Ectodermal cell (in vitro differentiated cells): ENCODE measurements at regions not wholly inside any gene's neighbourhood (a gene's known extent, or its start where the extent isn't known, plus 50 kb on each side); places are given as distances from the start of the nearest gene placed in this dataset.

Experiments used
- H3K27ac ChIP-seq: 2 replicates; pipeline ENCODE4 v1.7.0; 2013; ENCODE audit warnings: mild to moderate bottlenecking, low read depth, low read length; ENCODE audit not compliant: insufficient read depth, poor library complexity, severe bottlenecking
- H3K27me3 ChIP-seq: 2 replicates; pipeline ENCODE4 v1.7.0; 2013; ENCODE audit warnings: mild to moderate bottlenecking, low read length; ENCODE audit not compliant: insufficient read depth, control insufficient read depth, poor library complexity, severe bottlenecking
- H3K36me3 ChIP-seq: one replicate; pipeline ENCODE4 v1.7.0; 2013; ENCODE audit warnings: low read length; ENCODE audit not compliant: control insufficient read depth, insufficient read depth
- H3K4me1 ChIP-seq: one replicate; pipeline ENCODE4 v1.7.0; 2013; ENCODE audit warnings: low read length; ENCODE audit not compliant: control insufficient read depth, insufficient read depth
- H3K4me3 ChIP-seq: 2 replicates; pipeline ENCODE4 v1.7.0; 2013; ENCODE audit warnings: low read depth, low read length, control low read depth; ENCODE audit not compliant: insufficient read depth
- H3K9me3 ChIP-seq: 2 replicates; pipeline ENCODE4 v1.7.0; 2013; ENCODE audit warnings: mild to moderate bottlenecking, low read length, moderate library complexity; ENCODE audit not compliant: control insufficient read depth
- WGBS, 2 experiments: methylation state at CpG; one replicate each; pipeline ENCODE4 v1.1.7; 2013; ENCODE audit warnings: missing lambda C conversion rate in 2 of 2; 5-methylcytosine and 5-hydroxymethylcytosine counted together

DNA sequence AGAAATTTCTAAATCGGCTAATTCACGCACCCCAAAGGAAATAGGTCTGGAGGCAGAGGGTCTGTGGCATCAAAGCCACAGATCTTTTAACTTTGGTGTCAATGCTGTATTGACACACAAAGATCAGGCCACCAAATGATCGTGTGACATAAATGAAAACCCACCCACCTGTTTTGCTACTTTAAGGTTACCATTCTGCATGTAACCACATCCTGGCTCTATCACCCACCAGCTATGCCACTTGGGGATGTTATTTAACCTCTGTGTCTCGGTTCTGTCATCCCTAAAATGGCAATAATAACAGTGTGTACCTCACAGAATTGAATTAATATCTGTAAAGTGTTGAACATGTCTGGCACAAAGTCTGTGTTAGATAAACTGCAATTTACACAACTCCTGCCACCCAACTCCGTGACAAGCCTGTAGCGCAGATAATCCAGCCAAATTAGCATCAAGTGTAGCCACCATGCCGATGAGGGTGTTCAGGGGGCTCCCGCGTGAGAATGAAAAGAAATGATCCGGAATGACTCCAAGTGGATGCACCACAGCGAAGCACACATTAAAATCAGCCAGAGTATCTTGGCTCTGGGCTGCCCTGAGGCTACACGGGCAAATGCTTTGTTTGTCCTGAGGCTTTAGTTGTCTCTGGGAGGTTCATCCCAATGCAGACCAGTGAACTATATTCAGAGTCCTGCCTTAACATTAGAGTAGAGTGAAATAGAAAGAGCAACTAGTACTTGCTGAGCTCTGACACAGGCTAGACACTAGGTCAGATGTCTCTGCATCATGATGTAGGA lies 158.4 kb upstream of the NEBL start:
- H3K27me3 ChIP-seq = no peaks in the 10 kb centered on the region
- peaks cover 4% of the 10 kb centered on the region for H3K4me1 ChIP-seq
- no peak overlapping the region for H3K4me3 ChIP-seq
- no peak overlapping the region for H3K27ac ChIP-seq
- H3K9me3 ChIP-seq = no peaks in the 10 kb centered on the region
- no peaks in the 10 kb centered on the region for H3K36me3 ChIP-seq
- 89 to 92% methylated on average over 12 of the region's 12 CpGs for WGBS, 2 experiments

DNA sequence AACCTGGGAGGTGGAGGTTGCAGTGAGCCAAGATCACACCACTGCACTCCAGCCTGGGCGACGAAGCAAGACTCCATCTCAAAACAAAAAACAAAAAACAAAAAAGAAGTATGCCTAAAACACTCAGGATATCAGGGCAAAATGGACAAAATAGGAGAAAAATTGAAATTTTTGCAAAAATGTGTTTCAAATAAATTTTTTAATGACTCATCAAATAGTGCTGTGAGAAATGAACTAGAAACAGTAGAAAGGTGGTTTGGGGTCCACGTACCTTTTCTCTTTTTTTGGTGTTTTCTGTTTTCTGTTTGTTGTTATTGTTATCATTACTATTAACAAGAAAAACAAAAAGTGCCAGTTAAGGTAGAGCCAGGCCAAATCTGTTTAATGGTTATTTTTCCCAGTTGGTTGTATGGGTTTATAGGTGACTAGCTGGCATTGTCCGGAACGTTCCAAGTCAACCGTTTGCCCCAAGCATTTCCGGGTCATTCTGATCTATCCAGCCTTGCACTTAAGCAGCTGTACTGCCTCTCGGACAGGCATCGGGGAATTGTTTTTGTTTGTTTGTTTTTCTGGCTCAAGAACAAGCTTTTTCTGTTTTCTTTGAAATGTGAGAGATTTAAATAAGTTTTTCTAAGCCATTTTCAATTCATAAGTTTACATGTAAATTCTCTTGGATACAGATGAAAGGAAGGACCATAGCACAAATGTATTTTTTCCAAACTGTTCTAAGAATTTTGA lies 157.0 kb upstream of the NEBL start:
- H3K4me1 ChIP-seq = peaks cover 4% of the 10 kb centered on the region
- WGBS, 2 experiments = 93% methylated on average over 6 to 9 of the region's 9 CpGs
- H3K9me3 ChIP-seq = no peaks in the 10 kb centered on the region

DNA sequence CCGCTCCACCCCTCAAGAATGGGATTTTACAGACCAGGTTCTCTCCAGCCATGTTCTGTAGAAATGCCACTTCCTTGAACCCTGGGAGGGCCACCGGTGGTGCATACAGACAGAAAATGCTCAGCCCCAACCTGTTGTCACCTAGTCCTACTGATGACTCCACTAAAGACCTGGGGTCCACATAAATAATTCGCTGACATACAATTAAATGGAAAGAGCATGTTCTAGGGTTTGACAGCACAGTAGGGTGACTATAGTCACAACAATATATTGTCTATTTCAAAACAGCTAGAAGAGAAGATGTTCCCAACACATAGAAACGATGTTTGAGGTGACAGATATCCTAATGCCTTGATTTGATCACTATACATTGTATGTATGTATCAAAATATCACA lies 155.6 kb upstream of the NEBL start:
- H3K4me3 ChIP-seq = no peak overlapping the region
- 95 to 99% methylated on average over 3 of the region's 4 CpGs for WGBS, 2 experiments
- no peaks in the 10 kb centered on the region for H3K27me3 ChIP-seq
- H3K36me3 ChIP-seq = no peaks in the 10 kb centered on the region
- no peak overlapping the region for H3K27ac ChIP-seq
- peaks cover 4% of the 10 kb centered on the region for H3K4me1 ChIP-seq
- H3K9me3 ChIP-seq = no peaks in the 10 kb centered on the region

More for the DNA sequence above, 157.0 kb upstream of the NEBL start:
- no peak overlapping the region for H3K4me3 ChIP-seq
- H3K27ac ChIP-seq = no peak overlapping the region
- H3K36me3 ChIP-seq = no peaks in the 10 kb centered on the region
- H3K27me3 ChIP-seq = no peaks in the 10 kb centered on the region

DNA sequence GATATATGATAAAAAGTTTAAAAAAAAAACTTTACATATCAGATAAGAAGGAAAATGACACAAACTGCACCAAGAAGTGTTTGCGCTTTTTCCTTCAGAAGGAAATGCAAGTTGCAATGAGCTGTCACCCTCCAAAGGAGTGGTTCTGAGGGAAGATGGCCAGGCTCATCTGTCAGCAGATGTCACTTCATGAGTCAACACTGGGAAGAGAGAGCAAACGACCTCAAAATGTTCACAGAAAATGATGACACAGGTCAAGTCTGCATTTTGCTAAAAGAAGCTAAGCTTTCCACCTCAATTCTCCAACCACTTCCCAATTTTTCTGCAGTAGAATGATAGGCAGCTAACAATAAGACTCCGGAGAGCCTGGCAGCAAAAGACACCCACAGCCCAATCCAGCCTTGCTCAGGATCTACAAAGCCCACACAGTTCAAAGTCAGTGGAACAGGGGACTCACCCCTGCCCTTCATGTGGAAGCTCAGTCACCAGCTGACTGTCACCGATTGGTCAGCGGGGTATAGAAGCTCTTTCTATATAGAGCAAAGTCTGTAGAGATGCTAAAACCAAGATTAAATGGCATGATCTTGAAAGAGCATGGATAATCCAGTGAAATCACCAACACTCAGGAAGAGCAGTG lies 155.1 kb upstream of the NEBL start:
- H3K27me3 ChIP-seq = no peaks in the 10 kb centered on the region
- no peak overlapping the region for H3K4me3 ChIP-seq
- no peaks in the 10 kb centered on the region for H3K9me3 ChIP-seq
- peaks cover 4% of the 10 kb centered on the region for H3K4me1 ChIP-seq
- H3K36me3 ChIP-seq = no peaks in the 10 kb centered on the region
- no peak overlapping the region for H3K27ac ChIP-seq
- 87 to 88% methylated on average over 5 of the region's 5 CpGs for WGBS, 2 experiments

DNA sequence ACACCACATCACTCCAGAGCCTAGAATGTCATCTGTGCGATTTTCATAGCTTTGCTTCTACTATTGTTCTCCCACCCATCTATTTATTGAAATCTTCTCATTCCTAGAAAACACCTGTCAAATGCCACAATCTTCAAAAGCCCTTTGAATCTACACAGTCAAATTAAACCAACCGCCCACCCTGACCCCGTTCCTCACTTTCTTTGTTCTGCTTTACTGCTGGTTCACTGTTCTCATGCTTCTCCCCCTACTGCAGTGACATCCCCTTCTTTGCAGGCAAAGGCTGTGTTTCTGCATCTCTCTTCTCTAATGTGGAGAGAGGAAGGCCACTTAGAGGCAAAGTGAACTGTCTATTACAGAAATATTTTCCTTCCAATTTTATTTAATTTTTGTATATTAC lies 152.4 kb upstream of the NEBL start:
- WGBS, 2 experiments = 93 to 94% methylated on average over 3 of the region's 3 CpGs
- H3K4me1 ChIP-seq = no peaks in the 10 kb centered on the region
- H3K27me3 ChIP-seq = no peaks in the 10 kb centered on the region
- no peaks in the 10 kb centered on the region for H3K9me3 ChIP-seq
- H3K27ac ChIP-seq = no peak overlapping the region
- H3K4me3 ChIP-seq = no peak overlapping the region
- H3K36me3 ChIP-seq = no peaks in the 10 kb centered on the region

DNA sequence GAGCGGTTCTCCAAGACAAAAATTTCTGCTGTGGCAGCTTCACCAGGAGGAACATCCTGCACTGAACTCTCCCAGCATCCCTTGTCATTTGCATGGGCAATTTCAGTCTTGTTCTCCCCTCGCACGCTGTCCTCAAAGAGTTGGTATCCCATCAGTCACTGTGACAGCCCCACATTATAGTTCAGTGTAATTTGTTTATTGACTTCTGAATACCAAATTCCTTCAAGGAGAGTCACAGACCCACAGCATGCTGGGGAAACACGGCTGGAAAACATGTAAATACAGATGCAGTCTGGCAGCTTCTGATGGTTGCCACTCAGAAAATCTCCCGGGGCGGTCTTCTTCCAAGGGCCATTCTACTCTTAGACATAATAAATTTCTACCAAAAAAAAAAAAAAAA lies 151.0 kb upstream of the NEBL start:
- no peak overlapping the region for H3K27ac ChIP-seq
- no peaks in the 10 kb centered on the region for H3K36me3 ChIP-seq
- H3K27me3 ChIP-seq = no peaks in the 10 kb centered on the region
- H3K4me3 ChIP-seq = no peak overlapping the region
- H3K9me3 ChIP-seq = no peaks in the 10 kb centered on the region
- 87 to 90% methylated on average over 4 to 6 of the region's 6 CpGs for WGBS, 2 experiments
- no peaks in the 10 kb centered on the region for H3K4me1 ChIP-seq

DNA sequence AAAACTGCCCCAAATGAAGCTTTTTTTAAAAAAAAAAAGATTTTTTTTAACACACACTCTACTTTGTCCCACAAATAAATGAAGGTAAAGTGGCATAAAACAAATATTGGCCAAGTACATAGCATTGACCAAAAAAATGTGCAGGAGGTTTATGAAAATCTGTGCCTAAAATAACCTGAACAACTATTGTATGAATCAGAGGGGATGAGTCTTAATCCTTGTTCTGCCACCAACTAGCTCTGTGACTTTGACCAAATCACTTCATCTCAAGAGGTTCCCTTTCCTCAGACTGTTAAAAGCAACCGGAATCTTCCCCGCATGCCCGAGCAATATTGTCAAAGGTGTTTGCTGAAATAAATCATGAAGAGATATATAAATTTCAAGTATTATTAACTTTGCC lies 150.4 kb upstream of the NEBL start:
- Histone ChIP-seq H3K9me3 (no peaks in the 10 kb centered on the region), H3K27me3 (no peaks in the 10 kb centered on the region), H3K4me3 (no peak overlapping the region), H3K27ac (no peak overlapping the region), H3K4me1 (peaks cover 3% of the 10 kb centered on the region), H3K36me3 (no peaks in the 10 kb centered on the region)
- 100% methylated on average over 3 of the region's 3 CpGs; no CpG with 5 or more reads in 1 of the 2 experiments for WGBS, 2 experiments

DNA sequence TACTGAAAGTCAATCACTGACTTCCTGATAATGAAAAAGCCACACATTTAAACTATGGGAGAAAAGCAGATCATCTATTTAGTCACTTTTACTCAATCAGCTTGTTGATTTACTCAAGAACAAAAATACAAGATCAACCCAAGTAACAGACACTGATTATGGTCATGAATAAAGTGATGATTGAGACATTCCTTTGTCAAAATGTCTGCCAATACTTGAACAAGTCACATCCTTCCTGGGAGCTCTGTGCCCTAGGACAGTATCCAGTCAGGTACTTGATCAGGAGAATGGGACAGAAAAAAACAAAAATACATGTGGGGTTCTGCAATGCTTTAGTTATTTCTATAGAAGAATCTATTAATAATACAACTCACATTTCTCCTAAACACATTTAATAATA lies 150.0 kb upstream of the NEBL start:
- H3K27me3 ChIP-seq = no peaks in the 10 kb centered on the region
- no peak overlapping the region for H3K27ac ChIP-seq
- no peaks in the 10 kb centered on the region for H3K36me3 ChIP-seq
- peaks cover 3% of the 10 kb centered on the region for H3K4me1 ChIP-seq
- H3K4me3 ChIP-seq = no peak overlapping the region
- H3K9me3 ChIP-seq = no peaks in the 10 kb centered on the region

DNA sequence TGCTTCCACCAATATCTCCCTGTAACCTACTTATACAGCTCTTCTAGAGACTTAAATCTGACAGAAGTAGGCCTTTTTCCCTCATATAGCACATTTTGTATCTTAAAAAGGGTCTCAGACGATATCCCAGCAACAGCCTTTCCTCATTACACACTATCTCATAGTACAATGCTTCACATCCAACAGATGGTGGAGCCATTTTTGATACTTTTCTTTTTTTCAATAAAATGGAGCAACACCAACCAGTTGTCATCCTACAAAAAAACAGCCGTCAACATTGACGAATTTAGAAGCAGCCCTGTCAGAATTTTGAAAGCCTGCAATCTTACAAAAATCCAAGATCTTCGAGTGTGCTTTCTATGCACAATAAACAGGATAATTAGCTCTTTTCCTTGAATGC lies 145.9 kb upstream of the NEBL start:
- no peaks in the 10 kb centered on the region for H3K27me3 ChIP-seq
- no peak overlapping the region for H3K4me3 ChIP-seq
- no peaks in the 10 kb centered on the region for H3K36me3 ChIP-seq
- H3K9me3 ChIP-seq = no peaks in the 10 kb centered on the region
- 90 to 91% methylated on average over 4 of the region's 4 CpGs for WGBS, 2 experiments
- H3K4me1 ChIP-seq = peaks cover 3% of the 10 kb centered on the region
- no peak overlapping the region for H3K27ac ChIP-seq

DNA sequence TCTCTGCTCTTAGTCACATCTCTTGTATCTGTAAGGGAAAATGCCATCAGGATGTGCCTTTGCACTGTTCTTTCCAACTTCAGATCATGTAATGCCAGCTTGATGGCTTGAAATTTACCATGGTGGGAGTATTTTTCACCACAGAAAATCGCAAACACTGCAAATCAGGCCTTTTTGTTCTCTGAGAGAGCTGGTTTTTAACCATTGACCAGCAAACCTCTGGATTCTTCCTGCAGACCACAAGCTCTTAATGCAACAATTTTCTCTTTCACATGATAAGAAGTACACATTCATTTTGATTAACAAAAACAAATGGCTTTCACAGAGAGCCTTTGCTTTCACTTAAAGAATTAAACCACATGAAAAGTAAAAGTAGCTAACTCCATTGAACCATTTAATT lies 145.4 kb upstream of the NEBL start:
- no peak overlapping the region for H3K4me3 ChIP-seq
- H3K9me3 ChIP-seq = no peaks in the 10 kb centered on the region
- peaks cover 3% of the 10 kb centered on the region for H3K4me1 ChIP-seq

More for the DNA sequence above, 145.4 kb upstream of the NEBL start:
- Histone ChIP-seq H3K27ac (no peak overlapping the region), H3K27me3 (no peaks in the 10 kb centered on the region), H3K36me3 (no peaks in the 10 kb centered on the region)
- WGBS, 2 experiments = 87 to 91% methylated on average over 1 of the region's 1 CpG
